Daoy (cell line): ENCODE measurements at regions not wholly inside any gene's neighbourhood (a gene's known extent, or its start where the extent isn't known, plus 50 kb on each side); places are given as distances from the start of the nearest gene placed in this dataset.

Experiments used
- DNase-seq: peaks from one replicate; pipeline ENCODE4 v3.0.0-alpha.2; 2015; ENCODE audit warnings: low read depth

DNA sequence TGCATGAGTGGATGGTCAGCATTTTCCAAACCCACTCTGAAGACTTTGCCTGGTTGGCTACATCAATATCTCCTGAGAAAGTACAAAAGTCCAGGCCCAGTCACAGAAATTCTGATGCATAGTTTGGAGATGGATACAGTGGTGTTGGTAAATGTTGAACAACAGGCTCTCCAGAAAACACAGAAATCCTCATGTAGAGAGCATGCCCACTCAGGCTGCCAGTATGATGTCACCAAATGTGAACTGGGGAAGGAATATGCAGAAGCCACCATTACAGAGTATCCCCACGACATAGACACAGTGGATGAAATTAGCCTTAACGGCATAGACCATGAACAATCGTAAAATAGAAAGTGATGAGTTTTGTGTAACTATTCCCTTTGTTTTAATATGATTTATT is 97.1 kb upstream of the NXT1 start:
- DNase-seq, result no peak

DNA sequence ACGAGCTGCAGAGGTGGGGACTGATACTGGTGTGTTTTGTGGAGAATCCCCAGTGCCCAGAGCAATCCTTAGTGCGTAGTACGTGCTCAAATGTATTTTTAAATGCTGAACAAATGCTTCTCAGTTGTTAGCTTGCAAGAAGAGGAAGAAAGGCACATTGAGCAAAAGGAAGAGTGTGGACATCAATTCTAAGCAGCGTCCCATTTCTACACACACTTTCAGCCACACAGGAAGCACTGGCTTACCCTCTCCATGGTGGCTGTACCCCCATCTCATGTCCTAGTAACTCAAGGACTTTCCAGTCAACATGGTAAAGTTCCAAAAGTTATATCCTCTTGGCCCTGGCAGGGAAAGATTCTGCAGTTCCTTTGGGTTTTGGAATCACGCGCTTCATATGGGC is 98.8 kb upstream of the NXT1 start:
- no peak for DNase-seq

DNA sequence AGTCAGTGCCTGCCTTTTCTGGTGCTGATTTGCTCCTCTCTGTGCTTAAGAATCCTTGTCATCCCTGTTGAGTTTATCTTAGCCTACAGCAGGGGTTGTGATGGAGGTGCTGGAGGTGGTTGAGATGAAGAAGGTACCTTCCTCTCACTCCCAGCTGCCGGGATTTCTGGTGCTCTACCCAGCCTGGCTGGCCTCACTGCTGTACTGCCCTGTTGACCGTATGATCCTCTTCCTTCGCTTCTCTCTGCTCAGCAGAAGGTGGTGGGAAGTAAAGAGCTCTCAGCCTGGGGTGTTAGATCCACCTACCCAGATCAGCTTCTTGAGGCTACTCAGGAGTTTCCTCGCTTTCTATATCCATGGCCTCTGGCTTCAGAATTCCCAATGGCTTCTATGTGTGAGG is 101.0 kb upstream of the NXT1 start:
- no peak for DNase-seq

DNA sequence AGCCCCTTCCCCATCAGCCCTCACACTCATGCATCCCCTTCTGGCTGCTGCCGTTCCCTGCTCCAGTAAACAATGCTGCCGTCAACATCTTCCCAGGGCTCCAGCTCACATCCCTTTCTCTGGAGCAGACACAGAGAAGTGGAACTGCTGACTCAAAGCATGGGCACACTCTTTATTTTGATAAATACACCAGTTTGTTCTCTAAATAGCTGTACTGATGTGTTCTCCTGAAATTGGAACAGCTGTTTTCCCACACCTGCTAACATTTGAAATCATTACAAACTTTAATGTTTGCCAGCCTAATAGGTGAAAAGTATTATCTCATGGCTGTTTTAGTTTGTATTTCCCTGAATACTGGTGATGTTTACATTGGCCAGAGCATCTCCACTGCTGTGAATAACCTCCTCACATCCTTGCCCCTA is 102.1 kb upstream of the NXT1 start:
- no peak for DNase-seq

DNA sequence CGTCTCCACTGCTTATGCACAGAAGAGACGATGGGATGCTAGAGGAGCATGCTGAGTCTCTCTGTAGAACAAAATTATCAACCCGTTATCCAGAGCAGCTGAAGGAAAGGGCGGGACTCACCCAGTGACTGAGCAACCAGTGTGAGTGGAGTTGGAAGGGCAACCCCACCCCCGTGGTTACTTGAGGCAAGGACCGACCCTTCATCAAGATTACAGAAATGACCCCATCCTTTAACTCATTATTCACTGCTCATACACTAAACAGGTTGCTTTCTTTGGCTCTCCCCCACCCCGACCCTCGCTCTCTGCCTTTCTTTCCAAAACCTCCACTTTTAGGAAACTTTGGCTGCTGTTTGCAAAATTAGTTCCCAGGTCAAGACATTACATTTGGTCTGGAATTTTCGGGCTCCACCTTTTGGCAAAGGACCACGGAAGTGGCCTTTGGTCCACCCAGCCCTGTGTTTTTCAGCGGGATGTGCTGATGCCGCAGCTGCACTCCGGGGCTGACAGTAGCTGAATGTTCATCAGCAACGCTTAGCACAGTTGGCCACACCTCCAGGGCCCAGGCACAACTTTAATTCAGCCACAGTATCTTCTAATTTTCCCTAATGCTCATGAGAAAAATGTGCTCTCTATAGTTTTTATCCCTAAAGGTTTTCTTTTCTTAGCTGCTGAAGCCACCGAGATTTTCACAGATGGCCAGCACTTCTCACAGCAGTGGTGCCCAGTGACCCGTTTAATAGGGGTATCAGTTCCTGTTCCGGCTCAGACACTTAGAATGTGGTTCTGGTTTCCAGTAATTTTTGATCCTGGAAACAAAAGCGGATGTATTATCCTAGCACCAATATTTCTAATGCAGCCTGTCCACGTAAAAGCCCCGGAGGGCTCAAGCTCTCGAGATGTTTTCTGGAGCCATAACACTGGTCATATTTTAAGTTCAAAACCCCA is 103.6 kb upstream of the NXT1 start:
- no peak for DNase-seq

DNA sequence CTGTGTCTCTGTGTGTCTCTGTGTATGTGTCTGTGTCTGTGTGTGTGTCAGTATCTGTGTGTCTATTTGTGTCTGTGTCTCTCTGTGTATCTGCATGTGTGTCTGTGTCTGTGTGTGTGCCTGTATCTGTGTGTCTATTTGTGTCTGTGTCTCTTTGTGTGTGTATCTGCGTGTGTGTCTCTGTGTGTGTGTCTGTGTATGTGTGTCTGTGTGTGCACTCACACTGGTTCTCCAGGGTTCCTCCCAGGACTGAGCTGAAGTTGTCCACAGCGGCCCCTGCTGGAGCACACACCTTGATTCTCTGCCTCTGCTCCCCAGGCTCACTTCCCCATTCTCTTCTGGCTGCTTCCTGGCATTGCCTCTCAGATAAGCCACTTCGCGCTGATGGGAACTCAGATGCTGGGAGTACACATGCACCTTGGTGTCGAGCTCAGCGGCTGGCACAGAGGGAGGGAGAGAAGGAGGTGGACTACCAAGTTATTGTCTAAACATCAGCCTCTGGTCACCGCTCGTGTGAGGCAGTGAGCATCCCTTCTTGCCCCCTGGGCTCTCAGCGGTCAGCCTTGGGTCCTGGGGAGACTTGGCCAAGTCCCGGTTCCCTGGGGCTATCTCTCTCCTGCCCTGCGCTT is 104.9 kb upstream of the NXT1 start:
- peak; percentile 33 for DNase-seq

DNA sequence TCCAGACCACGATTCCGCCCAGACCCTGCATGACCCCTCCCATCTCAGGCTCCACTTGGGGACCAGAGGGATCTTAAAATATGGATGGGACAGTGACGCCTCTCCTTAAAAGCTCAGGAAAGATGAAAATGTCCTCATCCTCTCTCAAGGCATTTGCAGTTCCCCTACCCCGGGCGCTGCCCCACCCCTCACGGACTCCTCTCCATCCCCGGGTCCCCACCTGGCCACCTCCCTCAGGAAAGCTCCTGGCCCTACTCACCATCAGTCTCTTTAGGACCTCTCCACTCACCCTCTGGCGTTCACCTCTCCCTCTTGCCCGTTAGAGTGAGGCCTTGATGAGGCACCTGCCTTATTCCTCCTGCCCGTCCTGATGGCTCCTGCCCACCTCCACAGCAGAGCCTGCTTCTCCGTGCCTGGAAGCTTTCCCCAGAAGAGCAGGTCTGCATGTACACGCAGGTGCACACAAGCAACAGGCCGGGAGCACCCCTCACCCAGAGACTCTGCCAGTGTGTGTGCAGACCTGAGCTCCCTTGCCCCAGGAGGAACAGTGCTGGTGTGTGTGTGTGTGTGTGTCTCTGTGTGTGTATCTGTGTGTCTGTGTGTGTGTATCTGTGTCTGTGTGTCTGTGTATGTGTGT is 105.6 kb upstream of the NXT1 start:
- DNase-seq, result no peak

DNA sequence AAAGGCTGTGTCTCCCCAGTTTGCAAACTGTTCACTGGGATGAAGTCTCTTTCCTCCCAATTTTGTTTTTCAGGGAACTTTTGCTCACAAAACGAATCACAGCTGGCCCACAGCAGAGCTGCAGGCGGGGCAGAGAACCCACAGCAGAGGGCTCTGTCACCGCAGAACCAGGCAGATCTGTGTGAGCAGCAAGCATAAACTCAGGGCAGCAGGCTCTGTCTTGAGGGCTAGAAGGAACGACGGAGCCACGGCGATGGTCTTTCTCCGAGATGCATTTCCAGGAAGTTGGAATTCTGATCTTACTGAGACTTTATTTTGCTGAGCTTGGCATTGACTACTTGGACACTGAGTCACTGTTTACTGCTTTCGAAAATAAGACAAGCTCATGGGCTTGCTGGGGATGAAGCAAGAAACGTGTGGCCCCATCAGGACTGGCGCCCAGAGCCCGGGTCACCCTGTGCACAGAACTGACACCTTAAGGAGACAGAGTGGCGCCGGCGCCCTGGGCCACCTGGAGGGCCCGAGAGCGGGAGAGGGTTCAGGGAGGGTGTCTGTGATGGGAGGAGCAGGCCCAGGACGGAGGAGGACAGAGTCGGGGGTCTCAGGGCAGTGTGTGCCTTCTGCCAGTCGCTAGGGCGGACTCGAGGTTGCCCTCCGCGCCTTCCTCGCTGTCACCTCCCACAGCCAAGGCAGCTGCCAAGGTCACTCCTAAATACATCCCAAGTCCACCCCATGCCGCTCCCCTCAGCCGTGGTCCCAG is 106.3 kb upstream of the NXT1 start:
- DNase-seq, result no peak

DNA sequence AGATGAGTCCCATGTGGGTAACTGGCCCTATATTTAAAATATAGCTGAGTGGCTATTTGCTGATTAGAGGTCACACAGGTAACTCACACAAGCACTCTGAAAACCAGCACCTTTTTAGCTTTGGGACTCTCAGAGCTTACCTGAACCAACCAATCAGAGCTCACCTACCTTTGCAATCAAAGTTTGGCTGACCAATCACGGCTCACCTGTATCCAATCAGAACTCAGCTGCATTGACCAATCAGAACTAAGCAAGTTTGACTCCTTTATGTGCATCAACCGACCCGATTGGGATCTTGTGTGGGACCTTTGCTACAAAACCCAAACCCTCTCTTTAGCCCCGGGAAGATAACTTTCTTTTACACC is 106.8 kb upstream of the NXT1 start:
- DNase-seq, result no peak

DNA sequence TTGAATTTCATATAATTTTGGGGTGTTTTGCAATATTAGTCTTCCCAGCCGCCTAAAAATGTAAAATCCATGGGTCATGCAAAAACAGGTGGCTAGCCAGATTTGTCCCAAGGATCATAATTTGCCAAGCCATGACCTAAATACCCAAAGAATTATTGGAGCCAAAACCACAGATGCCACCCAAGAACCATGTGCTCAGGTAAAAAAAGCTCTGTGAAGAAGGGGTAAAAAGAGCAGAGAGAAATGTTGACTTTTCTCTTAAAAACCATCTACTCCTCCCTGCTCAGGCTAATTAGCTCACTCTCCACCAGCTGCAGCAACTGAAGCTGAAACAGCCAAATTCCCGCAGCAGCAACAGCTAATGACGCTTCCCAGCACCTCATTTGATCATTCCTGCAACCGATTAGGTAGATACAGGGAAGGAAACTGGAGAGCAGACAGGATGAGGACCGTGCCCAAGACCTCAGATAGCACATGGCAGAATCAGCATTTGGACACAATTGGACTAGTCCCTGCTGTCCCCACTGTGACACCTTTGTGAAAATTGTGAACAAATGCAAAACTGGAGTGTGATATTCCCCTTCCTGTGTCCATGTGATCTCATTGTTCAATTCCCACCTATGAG is 107.9 kb upstream of the NXT1 start:
- DNase-seq, result no peak

DNA sequence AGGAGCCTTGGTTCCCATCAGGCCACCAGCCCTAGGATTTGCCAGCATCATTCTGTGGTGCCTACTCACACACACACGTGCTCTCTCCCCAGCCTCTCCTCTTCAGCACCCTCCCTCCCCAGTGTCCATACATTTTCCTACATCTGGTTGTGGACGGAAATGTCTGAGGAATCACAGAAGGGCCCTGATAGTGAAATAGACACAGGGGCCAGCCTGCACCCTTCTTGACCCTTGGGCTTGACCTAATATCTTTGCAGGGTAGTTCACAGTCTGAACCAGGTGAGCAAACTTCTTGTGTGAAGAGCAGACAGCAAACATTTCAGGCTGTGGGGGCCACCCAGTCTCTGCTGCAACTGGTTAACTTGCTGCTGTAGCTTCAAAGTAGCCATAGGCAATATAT is 108.5 kb upstream of the NXT1 start:
- DNase-seq, result no peak

DNA sequence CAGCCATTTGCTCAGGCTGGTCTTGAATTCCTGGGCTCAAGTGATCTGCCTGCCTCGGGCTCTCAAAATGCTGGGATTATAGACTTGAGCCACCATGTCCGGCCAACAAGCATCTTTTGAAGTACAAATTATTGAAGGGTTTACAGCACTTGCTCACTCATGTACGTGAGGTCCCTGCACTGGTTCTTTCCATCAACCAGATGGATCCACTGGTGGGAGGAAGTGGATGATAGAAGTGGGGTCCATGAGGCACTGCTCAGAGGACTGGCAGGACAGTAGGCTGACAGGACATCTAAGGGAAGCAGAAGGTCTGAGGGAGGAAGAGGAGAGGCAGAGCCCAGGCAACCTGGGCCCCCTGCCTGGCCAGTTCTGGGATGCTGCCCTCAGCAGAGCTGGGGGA is 109.2 kb upstream of the NXT1 start:
- no peak for DNase-seq

DNA sequence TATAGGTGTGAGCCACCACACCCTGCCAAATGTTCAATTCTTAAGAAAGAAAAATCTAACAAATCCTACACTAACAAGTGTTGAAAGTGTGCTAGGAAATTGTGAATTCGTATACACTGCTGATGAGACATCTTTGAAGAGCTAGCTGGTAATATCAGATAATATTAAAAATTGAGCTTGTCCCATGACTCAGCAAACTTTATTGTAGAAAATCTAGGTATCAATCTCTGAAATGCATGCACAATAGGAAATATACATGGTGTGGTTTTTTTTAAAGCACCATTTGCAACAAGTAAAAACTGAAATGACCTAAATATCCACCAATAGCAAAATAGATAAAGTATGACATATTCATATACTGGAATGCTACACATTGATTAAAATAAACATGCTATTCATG is 110.1 kb upstream of the NXT1 start:
- no peak for DNase-seq

DNA sequence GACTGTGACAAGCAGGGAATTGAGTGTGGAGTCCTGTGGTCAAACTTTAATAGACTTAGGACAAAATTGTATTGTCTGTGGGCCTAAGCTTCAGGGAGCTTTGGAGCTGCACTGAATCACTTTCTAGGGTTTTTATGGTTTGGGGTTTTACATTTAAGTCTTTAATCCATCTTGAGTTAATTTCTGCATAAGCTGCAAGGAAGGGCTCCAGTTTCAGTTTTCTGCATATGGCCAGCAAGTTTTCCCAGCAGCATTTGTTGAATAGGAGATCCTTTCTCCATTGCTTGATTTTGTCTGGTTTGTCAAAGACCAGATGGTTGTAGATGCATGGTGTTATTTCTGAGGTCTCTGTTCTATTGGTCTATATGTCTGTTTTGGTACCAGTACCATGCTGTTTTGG is 113.4 kb upstream of the NXT1 start:
- DNase-seq, result no peak

DNA sequence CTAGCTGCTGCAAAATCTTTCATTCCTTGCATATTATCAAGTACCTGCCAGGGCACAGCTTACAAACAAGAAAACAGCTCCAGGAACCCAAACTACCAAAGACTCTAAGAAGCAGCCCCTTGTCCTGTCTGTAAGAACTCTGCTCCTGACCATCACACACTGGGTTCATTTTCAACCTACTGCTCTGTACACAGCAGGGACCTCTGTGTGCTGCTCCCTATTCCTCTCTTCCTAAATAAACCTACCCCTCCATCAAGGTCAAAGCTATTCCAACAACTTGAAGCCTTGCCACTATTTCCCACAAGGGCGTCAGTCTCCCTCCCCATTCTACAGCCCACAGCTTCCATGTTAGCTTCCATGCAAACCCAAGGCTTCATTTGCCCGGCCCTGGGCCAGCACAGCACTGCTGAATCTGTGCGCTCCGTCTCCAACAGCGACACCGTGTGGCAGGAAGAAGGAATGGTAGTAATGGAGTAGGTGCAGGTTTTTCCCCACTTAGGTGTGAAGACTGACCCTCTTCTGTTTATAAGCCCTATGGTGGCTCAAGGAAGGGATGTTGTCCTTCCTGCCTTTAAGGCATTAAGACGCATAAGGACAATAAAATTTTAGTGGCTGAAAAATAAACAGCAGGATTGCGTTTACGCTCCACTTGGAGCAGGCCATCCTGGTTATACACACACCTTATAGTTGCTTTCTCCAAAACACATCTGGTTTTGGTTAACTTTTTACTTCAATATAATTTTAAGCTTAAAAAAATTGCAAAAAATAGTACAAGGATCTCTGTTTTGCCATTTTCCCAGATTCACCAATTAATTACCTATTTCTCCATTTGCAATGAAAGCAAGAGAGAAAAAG is 115.2 kb upstream of the NXT1 start:
- DNase-seq, result peak; percentile 58

DNA sequence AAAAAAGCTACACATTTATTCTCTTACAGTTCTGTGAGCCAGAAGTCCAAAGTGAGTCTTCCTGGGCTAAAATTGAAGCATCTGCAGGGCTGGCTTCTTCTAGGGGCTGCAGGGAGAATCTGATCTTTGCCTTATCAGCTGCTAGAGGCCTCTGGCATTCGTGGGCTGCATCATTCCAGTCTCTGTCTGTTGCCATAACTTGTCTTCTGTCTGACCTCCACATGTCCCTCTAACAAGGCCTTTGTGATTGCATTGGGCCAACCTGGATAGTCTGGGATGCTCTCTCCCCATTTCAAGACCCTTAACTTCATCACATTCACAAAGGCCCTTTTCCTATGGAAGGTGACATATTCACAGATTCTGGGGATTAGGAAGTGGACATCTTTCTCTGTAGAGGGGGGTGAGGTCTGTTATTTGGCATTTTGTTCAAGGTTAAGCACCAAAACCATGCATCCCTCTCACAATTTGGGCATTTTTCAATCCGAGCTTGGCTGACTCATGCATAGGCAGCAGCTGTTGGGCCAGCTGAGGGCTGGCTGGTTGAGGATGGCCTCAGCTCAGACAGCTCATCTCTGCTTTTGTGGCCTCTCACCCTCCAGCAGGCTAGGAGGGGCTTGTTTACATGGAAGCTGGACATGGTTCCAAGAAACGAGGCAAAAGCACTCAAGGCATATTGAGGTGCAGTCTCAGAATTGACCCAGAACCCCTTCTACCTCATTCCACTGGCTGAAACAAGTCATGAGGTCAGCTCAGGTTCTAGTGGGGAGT is 116.1 kb upstream of the NXT1 start:
- no peak for DNase-seq

DNA sequence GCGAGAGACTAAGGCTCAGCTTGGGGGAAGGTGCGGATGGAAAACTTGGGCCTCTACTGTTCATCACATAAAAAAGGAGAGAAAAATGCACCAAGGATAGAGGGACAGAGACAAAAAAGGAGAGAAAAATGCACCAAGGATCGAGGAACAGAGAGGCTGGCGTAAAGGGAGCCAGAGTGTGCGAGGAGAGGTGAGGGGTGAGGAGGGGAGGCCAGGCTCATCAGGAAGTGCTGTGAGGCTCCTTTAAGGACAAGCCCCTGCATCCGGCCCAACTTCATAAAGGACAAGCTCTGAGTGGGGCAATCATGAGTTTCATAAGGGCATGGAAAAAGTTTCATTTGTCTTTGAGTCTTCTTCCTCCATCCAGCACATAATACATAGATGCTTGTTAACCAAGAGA is 117.2 kb upstream of the NXT1 start:
- no peak for DNase-seq

DNA sequence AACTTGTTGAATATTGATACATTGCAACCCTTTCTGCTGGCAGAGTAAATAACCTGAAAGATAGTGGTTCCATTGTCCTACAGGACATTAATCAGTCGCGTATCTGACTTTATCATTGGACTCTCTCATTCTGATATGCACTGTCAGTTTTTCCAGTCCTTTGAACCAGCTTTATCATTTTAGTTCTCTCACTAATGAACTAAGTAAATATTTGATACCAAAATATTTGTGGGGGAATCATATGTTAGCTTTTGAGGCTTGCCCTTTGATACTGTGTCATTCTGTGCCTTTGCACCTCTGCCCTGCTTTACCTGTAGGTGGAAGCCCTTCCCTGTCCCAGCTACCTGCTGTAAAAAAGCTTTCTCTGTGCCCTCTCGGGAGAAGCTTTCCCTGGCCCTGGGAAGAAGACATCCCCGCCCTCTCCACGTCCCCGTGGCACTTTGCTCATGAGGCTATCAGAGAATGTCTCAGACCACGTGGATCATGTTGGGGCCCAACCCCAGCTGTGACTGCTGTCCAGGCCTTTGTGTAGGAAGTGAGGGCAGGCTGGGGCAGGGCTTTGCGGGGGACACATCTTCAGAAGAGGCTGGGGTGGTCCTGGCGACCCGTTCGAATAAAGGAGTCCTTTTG is 117.8 kb upstream of the NXT1 start:
- DNase-seq, result no peak

DNA sequence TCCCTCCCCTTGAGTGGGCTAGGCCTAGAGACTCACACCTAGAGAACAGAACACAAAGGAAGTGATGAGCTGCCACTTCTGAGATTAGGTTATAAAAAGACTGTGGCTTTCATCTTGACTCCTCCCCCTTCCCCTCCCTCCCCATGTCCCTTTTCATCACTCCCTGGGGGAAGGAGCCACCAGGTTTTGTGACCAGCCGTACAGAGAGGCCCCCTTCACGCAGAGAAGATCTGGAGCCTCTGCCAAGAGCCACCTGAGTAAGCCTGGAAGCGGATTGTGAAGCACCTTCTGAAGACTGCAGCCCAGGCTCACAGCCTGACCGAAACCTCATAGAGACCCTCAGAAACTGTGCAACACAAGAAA is 118.4 kb upstream of the NXT1 start:
- DNase-seq, result no peak
